Ishikawa (cell line): ENCODE measurements at regions not wholly inside any gene's neighbourhood (a gene's known extent, or its start where the extent isn't known, plus 50 kb on each side); places are given as distances from the start of the nearest gene placed in this dataset.

Experiments
- CEBPB ChIP-seq: IDR thresholded peaks from 2 replicates; pipeline ENCODE4 v1.6.1; 2012
- CREB1 ChIP-seq: IDR thresholded peaks from 2 replicates; pipeline ENCODE4 v1.6.1; 2012; ENCODE audit warnings: low read depth
- EP300 ChIP-seq: IDR thresholded peaks from 2 replicates; pipeline ENCODE4 v1.6.1; 2012; ENCODE audit warnings: borderline replicate concordance
- FOXM1 ChIP-seq: IDR thresholded peaks from 2 replicates; pipeline ENCODE4 v1.6.1; 2012; ENCODE audit warnings: low read depth, borderline replicate concordance
- MAX ChIP-seq: IDR thresholded peaks from 2 replicates; pipeline ENCODE4 v1.6.1; 2012
- NFIC ChIP-seq: IDR thresholded peaks from 2 replicates; pipeline ENCODE4 v1.6.1; 2012
- RAD21 ChIP-seq: IDR thresholded peaks from 2 replicates; pipeline ENCODE4 v1.6.1; 2012; ENCODE audit warnings: low read depth
- REST ChIP-seq: IDR thresholded peaks from 2 replicates; pipeline ENCODE4 v1.6.1; 2012; ENCODE audit warnings: low read depth, mild to moderate bottlenecking
- TAF1 ChIP-seq: IDR thresholded peaks from 2 replicates; pipeline ENCODE4 v1.6.1; 2012; ENCODE audit warnings: low read depth, mild to moderate bottlenecking
- TCF12 ChIP-seq: IDR thresholded peaks from 2 replicates; pipeline ENCODE4 v1.6.1; 2012; ENCODE audit warnings: low read depth
- TEAD4 ChIP-seq: IDR thresholded peaks from 2 replicates; pipeline ENCODE4 v1.6.1; 2012
- YY1 ChIP-seq: IDR thresholded peaks from 2 replicates; pipeline ENCODE4 v1.6.1; 2012; ENCODE audit warnings: low read depth
- ZBTB7A ChIP-seq: IDR thresholded peaks from 2 replicates; pipeline ENCODE4 v1.6.1; 2012; ENCODE audit warnings: low read depth
- TF ChIP-seq, protein P1 (sequence below): IDR thresholded peaks from 2 replicates; pipeline ENCODE4 v1.6.1; 2012

DNA sequence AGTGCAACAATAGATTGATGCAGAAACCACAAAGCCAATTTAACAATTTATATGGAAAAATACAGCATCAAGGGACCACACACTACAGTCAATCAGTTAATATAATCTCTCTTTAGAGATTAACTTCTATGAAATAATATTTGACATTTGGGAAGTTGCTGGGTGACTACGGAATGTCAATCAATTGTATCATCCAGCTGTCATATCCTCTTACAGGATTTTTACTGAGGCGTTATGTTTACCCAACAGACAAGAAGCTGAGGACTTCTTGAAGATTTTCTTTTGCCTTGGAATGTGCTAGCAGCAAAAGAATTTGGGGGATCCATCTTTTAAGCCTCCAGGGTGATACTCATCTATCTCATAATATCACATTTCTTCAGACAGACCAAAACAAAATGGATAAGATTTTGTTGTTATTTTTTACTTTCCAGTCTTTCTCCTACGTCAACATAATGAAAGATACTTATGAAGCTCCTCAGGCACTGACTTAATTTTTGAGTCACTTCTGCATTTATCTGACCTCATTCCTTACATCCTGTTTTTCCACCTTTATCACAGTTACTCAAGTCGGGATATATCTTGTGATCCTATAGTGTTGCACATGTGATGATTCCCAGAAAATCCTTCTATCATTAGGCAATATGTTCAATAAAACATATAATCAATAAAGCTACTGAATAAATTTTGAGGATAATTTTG is 227.2 kb upstream of the SPHKAP start:
- TF ChIP-seq REST (no peak), FOXM1 (no peak), TAF1 (no peak), MAX (no peak), ZBTB7A (no peak), NFIC (no peak), EP300 (no peak), TEAD4 (no peak), CEBPB (no peak), TCF12 (no peak), RAD21 (no peak), YY1 (no peak), CREB1 (no peak)
- TF ChIP-seq, protein P1, sequence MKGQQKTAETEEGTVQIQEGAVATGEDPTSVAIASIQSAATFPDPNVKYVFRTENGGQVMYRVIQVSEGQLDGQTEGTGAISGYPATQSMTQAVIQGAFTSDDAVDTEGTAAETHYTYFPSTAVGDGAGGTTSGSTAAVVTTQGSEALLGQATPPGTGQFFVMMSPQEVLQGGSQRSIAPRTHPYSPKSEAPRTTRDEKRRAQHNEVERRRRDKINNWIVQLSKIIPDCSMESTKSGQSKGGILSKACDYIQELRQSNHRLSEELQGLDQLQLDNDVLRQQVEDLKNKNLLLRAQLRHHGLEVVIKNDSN, result no peak
